B cell (primary cell): ENCODE measurements at regions not wholly inside any gene's neighbourhood (a gene's known extent, or its start where the extent isn't known, plus 50 kb on each side); places are given as distances from the start of the nearest gene placed in this dataset.

ENCODE experiments used
- ATAC-seq: fragments of 200-7000 bp; cut with Tn5 transposase; one replicate; pipeline ENCODE4 v1.10.0; 2021; ENCODE audit warnings: low read depth, mild to moderate bottlenecking, moderate number of reproducible peaks, moderate library complexity
- CTCF ChIA-PET: fragments of 350-600 bp; sonication (Branson Sonifier 250); formaldehyde crosslinking; loops from one replicate; lab custom pipeline; 2021; ENCODE audit warnings: antibody characterized with exemption, inconsistent platforms; lab: Charles Lee
- POLR2A ChIA-PET: fragments of 350-600 bp; sonication (Branson Sonifier 250); formaldehyde crosslinking; loops from one replicate; lab custom pipeline; 2021; ENCODE audit warnings: antibody characterized with exemption; lab: Charles Lee
- DNase-seq: peaks from one replicate; pipeline ENCODE4 v3.0.0; 2013
- H2AFZ ChIP-seq: 2 replicates; pipeline ENCODE4 v1.6.1; 2012; ENCODE audit warnings: mild to moderate bottlenecking, low read depth, low read length; ENCODE audit not compliant: insufficient read depth, poor library complexity, severe bottlenecking
- H3K27ac ChIP-seq, 2 donors: 1 replicate in 1 of 2; 2 replicates in 1 of 2; pipeline ENCODE4 v1.5.1; 2012 to 2013; ENCODE audit warnings: low read length in 2 of 2, mild to moderate bottlenecking in 2 of 2, moderate library complexity in 1 of 2
- H3K27me3 ChIP-seq, 4 experiments: fragments of 200-600 bp in 1 of 4; sonication (generic) in 1 of 4; replicated peaks in 1 of 4; 1 replicate in 2 of 4; 2 replicates in 2 of 4; pipeline versions ENCODE4 v1.6.1 to v1.7.0; 2013 to 2016; ENCODE audit warnings: low read length in 3 of 4, mild to moderate bottlenecking in 2 of 4, mixed read lengths in 1 of 4, moderate library complexity in 1 of 4; ENCODE audit not compliant: insufficient read depth in 4 of 4, control insufficient read depth in 3 of 4; ENCODE audit errors: control extremely low read depth in 1 of 4
- H3K36me3 ChIP-seq, 2 experiments: replicated peaks in 1 of 2; 1 replicate in 1 of 2; 2 replicates in 1 of 2; pipeline versions ENCODE4 v1.6.1 to v1.7.1; 2013; ENCODE audit warnings: low read length in 1 of 2; ENCODE audit not compliant: insufficient read depth in 2 of 2, control insufficient read depth in 1 of 2; ENCODE audit errors: control extremely low read depth in 1 of 2, extremely low read depth in 1 of 2
- H3K4me1 ChIP-seq, 2 donors: fragments of 200-600 bp in 1 of 2; sonication (generic) in 1 of 2; 1 replicate in 1 of 2; 2 replicates in 1 of 2; pipeline versions ENCODE4 v1.5.1 to v1.6.1; 2013 to 2017; ENCODE audit warnings: low read length in 2 of 2; ENCODE audit not compliant: control insufficient read depth in 2 of 2, insufficient read depth in 2 of 2
- H3K4me2 ChIP-seq: replicated peaks from 2 replicates; pipeline ENCODE3; 2012; ENCODE audit warnings: mild to moderate bottlenecking, low read depth, low read length; ENCODE audit not compliant: poor library complexity, severe bottlenecking
- H3K4me3 ChIP-seq, 5 experiments: fragments of 200-600 bp in 1 of 5; sonication (generic) in 1 of 5; 1 replicate in 3 of 5; 2 replicates in 2 of 5; pipeline versions ENCODE4 v1.5.1 to v1.7.0; 2011 to 2016; ENCODE audit warnings: low read length in 4 of 5, mild to moderate bottlenecking in 4 of 5, low read depth in 2 of 5, control low read depth in 1 of 5, moderate library complexity in 1 of 5; ENCODE audit not compliant: insufficient read depth in 1 of 5; ENCODE audit errors: control extremely low read depth in 1 of 5, extremely low read depth in 1 of 5
- H3K79me2 ChIP-seq: fragments of 200-600 bp; sonication (generic); one replicate; pipeline ENCODE4 v1.6.0; 2016; ENCODE audit warnings: low read length; ENCODE audit not compliant: control insufficient read depth, insufficient read depth
- H3K9ac ChIP-seq: fragments of 200-600 bp; sonication (generic); 2 replicates; pipeline ENCODE4 v1.6.1; 2017; ENCODE audit warnings: mild to moderate bottlenecking, low read length, moderate library complexity
- H3K9me3 ChIP-seq, 3 donors: one replicate each; pipeline versions ENCODE4 v1.6.1 to v1.7.1; 2013; ENCODE audit warnings: low read length in 2 of 3; ENCODE audit not compliant: control insufficient read depth in 2 of 3, insufficient read depth in 1 of 3; ENCODE audit errors: control extremely low read depth in 1 of 3
- H4K20me1 ChIP-seq: 2 replicates; pipeline ENCODE4 v1.6.0; 2012; ENCODE audit warnings: mild to moderate bottlenecking, low read length; ENCODE audit not compliant: insufficient read depth, control insufficient read depth, poor library complexity, severe bottlenecking
- H3K27ac Mint-ChIP-seq: one replicate; pipeline ENCODE4 v1.8.0; 2021; ENCODE audit warnings: mixed read lengths
- H3K27me3 Mint-ChIP-seq: one replicate; pipeline ENCODE4 v1.8.0; 2021; ENCODE audit warnings: mixed read lengths
- H3K4me1 Mint-ChIP-seq: one replicate; pipeline ENCODE4 v1.8.0; 2021; ENCODE audit warnings: mixed read lengths
- H3K4me3 Mint-ChIP-seq: one replicate; pipeline ENCODE4 v1.8.0; 2021; ENCODE audit warnings: mixed read lengths
- H3K9me3 Mint-ChIP-seq: one replicate; pipeline ENCODE4 v1.8.0; 2022; ENCODE audit warnings: mixed read lengths; ENCODE audit not compliant: insufficient read depth
- EZH2 ChIP-seq: IDR thresholded peaks from 2 replicates; pipeline ENCODE4 v1.6.1; 2012; ENCODE audit warnings: borderline replicate concordance, low read depth, mild to moderate bottlenecking, moderate library complexity, low read length; ENCODE audit not compliant: insufficient read depth, poor library complexity, severe bottlenecking
- WGBS: methylation state at CpG from one replicate; pipeline ENCODE4 v1.1.5; 2013; ENCODE audit warnings: missing lambda C conversion rate; ENCODE audit not compliant: insufficient coverage; 5-methylcytosine and 5-hydroxymethylcytosine counted together
- intact Hi-C: fragments of 100-400 bp; cut with micrococcal nuclease; formaldehyde crosslinking; loops from one replicate; pipeline ENCODE4 v1.10.0; 2022
- TF ChIP-seq, protein P1 (sequence below): fragments of 200-600 bp; IDR thresholded peaks from one replicate; pipeline ENCODE4 v1.8.0; 2022; ENCODE audit warnings: antibody characterized with exemption, mild to moderate bottlenecking

- Mint-ChIP-seq H3K9me3 (no peaks in the 10 kb centered on the region), H3K27ac (no peak overlapping the region), H3K4me1 (no peaks in the 10 kb centered on the region), H3K27me3 (peaks cover 3% of the 10 kb centered on the region), H3K4me3 (no peak overlapping the region)
- Histone ChIP-seq H3K36me3 (no peaks in the 10 kb centered on the region), H3K9me3 (no peaks in the 10 kb centered on the region), H3K4me1 (no peaks in the 10 kb centered on the region), H2AFZ (no peak overlapping the region), H4K20me1 (no peaks in the 10 kb centered on the region), H3K79me2 (no peaks in the 10 kb centered on the region), H3K27ac (no peak overlapping the region), H3K9ac (no peak overlapping the region), H3K27me3 (no peaks in the 10 kb centered on the region), H3K4me2 (no peak overlapping the region), H3K4me3 (no peak overlapping the region)
- no peak for TF ChIP-seq EZH2
- TF ChIP-seq, protein P1, sequence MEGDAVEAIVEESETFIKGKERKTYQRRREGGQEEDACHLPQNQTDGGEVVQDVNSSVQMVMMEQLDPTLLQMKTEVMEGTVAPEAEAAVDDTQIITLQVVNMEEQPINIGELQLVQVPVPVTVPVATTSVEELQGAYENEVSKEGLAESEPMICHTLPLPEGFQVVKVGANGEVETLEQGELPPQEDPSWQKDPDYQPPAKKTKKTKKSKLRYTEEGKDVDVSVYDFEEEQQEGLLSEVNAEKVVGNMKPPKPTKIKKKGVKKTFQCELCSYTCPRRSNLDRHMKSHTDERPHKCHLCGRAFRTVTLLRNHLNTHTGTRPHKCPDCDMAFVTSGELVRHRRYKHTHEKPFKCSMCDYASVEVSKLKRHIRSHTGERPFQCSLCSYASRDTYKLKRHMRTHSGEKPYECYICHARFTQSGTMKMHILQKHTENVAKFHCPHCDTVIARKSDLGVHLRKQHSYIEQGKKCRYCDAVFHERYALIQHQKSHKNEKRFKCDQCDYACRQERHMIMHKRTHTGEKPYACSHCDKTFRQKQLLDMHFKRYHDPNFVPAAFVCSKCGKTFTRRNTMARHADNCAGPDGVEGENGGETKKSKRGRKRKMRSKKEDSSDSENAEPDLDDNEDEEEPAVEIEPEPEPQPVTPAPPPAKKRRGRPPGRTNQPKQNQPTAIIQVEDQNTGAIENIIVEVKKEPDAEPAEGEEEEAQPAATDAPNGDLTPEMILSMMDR: no peak
- ChIA-PET CTCF (no interaction called here), POLR2A (no interaction called here)
- no peak for ATAC-seq
- no peak for DNase-seq
- WGBS: no CpG with 5 or more reads among the region's 3 CpGs
- intact Hi-C loops: no loop called here
Measured at GRCh38 chr3:59128685-59129084, 78.9 kb upstream of the CFAP20DC start.

DNA sequence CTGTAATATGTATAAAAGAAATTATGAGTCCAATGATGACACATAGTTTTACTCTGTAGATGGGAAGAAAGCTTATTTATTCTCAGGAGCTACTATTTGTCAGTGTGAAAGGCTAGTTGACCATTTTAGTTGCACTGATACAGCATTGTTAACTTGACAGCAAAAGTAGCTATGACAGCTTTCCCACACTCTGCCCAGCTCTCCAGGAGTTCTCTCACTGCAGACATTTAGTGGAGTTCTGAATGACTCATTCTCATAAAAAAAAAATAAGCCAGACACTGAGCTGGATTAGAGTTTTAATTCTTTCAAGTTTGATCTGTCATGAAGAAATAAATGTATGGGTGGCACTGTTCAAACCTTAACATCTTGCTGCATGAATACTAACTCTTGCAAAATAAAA lies 77.2 kb upstream of the CFAP20DC start:
- H3K9me3 Mint-ChIP-seq: no peaks in the 10 kb centered on the region
- H3K4me1 Mint-ChIP-seq: no peaks in the 10 kb centered on the region
- no peaks in the 10 kb centered on the region for H3K4me1 ChIP-seq
- no peak overlapping the region for H3K4me3 Mint-ChIP-seq
- no peaks in the 10 kb centered on the region for H3K36me3 ChIP-seq
- POLR2A ChIA-PET: no interaction called here
- no peaks in the 10 kb centered on the region for H3K27me3 ChIP-seq
- H3K27me3 Mint-ChIP-seq: peaks cover 3% of the 10 kb centered on the region
- DNase-seq (no peak), ATAC-seq (no peak)
- H4K20me1 ChIP-seq: no peaks in the 10 kb centered on the region
- TF ChIP-seq, protein P1: no peak
- no peak for TF ChIP-seq EZH2
- H3K9ac ChIP-seq: no peak overlapping the region
- H3K27ac Mint-ChIP-seq: no peak overlapping the region
- H3K27ac ChIP-seq: no peak overlapping the region
- H3K4me2 ChIP-seq: no peak overlapping the region
- CTCF ChIA-PET: no interaction called here
- no peaks in the 10 kb centered on the region for H3K9me3 ChIP-seq
- no peak overlapping the region for H3K4me3 ChIP-seq
- intact Hi-C loops: no loop called here
- H3K79me2 ChIP-seq: no peaks in the 10 kb centered on the region
- no peak overlapping the region for H2AFZ ChIP-seq
